ENCODE measurements at regions not wholly inside any gene's neighbourhood (a gene's known extent, or its start where the extent isn't known, plus 50 kb on each side); places are given as distances from the start of the nearest gene placed in this dataset.
"Not testable (repeated sequence)": the region's sequence is repeated elsewhere in the genome, so short reads cannot be mapped to it uniquely, and the experiment has no call there.

DNA sequence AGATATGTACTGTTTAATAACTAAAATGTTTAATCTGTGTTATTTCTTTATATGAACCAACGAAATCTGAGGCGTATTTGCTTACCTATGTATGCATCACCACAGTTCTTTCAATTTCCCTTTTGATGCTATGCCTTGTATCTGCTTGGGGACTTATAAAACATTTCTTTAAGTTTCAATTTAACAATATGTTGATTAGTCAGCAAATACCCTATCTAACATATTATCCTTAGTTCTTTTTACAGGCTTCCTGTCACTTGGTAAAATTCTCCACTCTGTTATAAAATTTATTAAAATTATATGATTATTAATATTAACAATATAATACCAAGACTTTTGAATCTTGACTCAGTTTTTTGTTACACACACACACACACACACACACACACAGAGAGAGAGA lies 174.3 kb downstream of the CPS1 start:
- DNase-seq (ENCODE audit: low read depth): no peak

GRCh38 chr2:210746826-210747225 lies 190.4 kb downstream of the CPS1 start:
- DNase-seq (ENCODE audit: low read depth): not testable (repeated sequence)

- DNase-seq (ENCODE audit: low read depth): no peak
These were observed 196.1 kb downstream of the CPS1 start for GRCh38 chr2:210752532-210752931.

GRCh38 chr2:210753386-210753785 lies 197.0 kb downstream of the CPS1 start:
- no peak for DNase-seq (ENCODE audit: low read depth)

DNA sequence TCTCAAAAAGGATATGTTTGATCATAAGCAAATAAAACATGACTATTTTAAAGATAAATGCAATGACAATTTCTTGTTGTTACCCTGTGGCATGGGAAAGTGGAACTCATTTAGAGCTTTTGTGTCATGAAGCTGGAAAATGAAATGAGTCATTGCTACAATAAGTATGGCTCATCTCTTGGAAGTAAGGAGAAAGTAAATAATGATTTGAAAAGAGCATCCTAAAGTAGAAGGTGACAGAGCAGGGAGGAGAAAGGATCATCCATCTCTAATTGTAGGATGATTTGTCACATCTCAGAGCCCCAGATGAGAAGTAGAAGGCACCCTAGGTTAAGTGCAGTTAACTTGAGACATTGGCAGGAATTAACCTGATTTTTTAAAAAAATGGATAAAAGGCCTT lies 200.5 kb downstream of the CPS1 start:
- no peak for DNase-seq (ENCODE audit: low read depth)

DNA sequence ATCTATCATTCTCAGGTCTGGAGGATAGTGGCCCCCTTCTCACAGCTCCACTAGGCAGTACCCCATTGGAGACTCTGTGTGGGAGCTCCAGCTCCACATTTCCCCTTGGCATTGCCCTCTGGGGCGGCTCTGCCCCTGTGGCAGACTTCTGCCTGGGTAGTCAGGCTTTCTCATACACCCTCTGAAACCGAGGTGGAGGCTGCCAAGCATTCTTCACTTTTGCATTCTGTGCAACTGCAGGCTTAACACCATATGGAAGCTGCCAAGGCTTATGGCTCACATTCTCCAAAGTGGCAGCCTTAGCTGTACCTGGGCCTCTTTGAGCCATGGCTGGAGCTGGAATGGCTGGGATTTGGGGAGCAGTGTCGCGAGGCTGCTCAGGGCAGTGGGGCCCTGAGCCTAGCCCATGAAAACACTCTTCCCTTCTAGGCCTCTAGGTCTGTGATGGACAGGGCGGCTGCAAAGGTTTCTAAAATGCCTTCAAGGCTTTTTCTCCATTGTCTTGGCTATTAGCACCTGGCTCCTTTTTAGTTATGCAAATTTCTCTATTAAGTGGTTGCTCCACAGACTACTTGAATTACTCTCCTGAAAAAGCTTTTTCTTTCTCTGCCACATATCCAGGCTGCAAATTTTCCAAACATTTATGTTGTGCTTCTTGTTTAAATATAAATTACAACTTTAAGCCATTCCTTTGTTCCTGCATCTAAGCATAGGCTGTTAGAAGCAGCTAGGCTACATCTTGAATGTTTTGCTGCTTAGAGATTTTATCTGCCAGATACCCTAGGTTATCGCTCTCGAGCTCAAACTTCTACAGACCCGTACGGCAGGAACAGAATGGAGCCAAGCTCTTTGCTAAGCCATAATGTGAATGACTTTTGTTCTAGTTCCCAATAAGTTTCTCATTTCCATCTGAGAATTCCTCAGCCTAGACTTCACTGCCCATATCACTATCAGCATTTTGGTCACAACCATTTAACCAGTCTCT lies 206.5 kb downstream of the CPS1 start:
- DNase-seq (ENCODE audit: low read depth): no peak

- no peak for DNase-seq (ENCODE audit: low read depth)
These were observed 212.0 kb downstream of the CPS1 start for GRCh38 chr2:210768329-210768910.

GRCh38 chr2:210776756-210777155 lies 220.4 kb downstream of the CPS1 start:
- no peak for DNase-seq (ENCODE audit: low read depth)

- no peak for DNase-seq (ENCODE audit: low read depth)
These were observed 225.8 kb downstream of the CPS1 start for GRCh38 chr2:210782222-210782621.

DNA sequence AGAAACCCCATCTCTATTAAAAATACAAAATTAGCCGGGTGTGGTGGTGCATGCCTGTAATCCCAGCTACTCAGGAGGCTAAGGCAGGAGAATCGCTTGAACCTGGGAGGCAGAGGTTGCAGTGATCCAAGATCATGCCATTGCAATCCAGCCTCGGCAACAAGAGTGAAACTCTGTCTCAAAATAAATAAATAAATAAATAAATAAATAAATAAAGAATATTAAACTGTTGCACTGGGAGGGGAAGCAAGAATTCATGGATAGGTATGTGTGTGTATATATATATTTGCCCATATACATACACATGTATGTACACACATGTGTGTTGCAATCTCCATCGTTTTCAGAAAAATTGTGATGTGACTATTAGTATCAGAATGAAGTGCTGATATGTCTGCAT lies 231.4 kb downstream of the CPS1 start:
- DNase-seq (ENCODE audit: low read depth): not testable (repeated sequence)

GRCh38 chr2:210792000-210792399 lies 235.6 kb downstream of the CPS1 start:
- DNase-seq (ENCODE audit: low read depth): no peak

- no peak for DNase-seq (ENCODE audit: low read depth)
These were observed 239.1 kb downstream of the CPS1 start for GRCh38 chr2:210795506-210795905.

DNA sequence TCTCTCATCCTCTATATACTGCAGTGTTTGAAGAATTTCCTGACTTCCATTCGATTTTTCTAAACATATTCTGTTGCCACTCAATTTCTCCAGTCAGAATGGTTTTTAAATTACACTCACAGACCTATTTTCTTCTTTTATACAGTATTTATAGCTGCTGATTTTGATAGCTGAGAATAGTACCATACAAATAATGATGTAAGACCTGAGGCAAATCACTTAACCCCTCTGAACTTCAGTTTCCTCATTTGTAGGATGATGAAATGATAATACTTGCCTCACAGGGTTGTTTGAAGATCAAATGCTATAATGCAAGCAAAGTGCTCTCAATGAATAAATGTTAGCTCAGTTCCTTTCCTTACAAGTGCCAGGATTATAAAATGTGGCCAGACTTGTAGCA lies 241.8 kb downstream of the CPS1 start:
- DNase-seq (ENCODE audit: low read depth): no peak

DNA sequence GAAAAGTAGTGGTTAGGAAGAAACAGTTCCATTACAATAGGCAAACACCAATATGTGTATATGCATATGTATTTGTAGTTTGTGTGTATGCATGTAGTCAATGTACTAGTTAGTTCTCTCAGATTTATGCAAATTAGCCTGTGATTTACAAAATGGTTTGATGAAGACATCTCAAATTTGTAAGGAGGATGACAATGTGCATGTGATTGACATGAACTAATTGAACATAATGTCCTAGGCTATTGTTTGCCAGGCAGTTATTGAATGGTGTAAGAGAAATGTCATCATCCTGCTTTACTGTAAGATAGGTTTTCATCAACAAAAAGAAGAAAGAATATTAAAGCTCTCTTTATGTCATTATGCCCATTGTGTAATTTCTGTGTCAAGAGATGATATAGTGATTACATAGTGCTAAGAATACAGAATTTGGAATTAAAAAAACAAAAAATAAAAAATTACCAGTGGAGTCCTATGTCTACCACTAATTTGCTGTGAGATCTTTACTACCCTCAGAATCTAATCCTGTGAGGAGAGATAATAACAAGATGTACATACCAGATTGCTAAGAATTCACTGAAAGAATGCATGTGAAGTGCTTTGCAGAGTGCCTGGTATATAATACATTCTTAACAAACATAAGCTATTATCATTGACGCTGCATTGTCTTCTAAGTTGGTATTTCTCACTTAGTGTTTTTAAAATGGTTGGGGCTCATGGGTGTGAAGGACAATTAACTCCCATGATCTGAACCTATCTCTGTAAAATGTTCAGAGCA lies 258.0 kb downstream of the CPS1 start:
- no peak for DNase-seq (ENCODE audit: low read depth)

- DNase-seq (ENCODE audit: low read depth): no peak
These were observed 260.4 kb downstream of the CPS1 start for GRCh38 chr2:210816769-210817168.

- DNase-seq (ENCODE audit: low read depth): no peak
These were observed 262.1 kb downstream of the CPS1 start for GRCh38 chr2:210818473-210818872.

DNA sequence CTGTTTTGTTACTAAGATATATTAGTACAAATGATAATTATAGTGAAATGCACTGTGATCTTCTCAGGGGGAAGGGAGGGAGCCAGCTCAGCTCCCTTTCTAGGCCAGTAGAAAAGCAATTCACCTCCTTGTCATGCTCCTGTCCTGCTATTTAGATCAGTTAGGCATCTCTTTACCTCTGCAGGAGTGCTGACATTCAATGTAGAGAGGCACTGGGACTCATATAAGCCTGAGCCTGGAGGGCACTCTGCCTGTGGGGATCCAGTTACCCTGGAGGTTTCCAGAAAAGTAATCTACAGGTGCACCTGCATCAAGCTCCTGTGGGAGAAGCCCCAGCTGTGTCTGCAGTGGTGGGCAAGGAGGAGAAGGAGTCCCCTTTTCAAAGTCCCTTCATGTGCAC lies 277.0 kb downstream of the CPS1 start:
- DNase-seq (ENCODE audit: low read depth): no peak

DNA sequence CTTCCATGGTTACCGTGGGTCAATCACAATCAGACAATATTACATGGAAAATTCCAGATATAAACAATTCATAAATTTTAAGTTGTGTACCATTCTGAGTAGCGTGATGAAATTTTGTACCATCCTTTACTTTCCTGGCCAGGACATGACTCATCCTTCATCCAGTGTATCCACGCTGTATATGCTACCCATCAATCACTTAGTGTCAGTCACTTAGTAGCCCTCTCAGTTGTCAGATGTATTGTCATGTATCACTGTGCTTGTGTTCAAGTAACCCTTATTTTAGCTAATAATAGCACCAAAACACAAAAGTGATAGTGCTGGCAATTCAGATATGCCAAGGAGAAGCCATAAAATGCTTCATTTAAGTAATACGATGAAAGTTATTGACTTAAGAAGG lies 282.6 kb downstream of the CPS1 start:
- no peak for DNase-seq (ENCODE audit: low read depth)

DNA sequence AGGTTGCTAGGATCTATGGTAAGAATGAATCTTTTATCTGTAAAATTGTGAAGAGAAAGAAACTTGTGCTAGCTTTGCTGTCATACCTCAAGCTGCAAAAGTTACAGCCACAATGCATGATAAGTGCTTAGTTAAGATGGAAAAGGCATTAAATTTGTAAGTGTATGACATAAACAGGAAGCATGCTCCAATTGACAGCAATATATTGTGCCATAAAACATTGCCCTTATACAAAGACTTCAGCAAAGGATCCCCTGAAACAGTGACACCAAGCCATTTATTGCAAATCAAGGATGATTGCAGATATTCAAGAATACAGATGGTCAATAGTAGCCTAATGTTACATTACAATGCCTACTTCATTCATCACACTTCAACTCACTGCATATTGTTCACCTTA lies 283.1 kb downstream of the CPS1 start:
- no peak for DNase-seq (ENCODE audit: low read depth)

GRCh38 chr2:210842896-210843295 lies 286.5 kb downstream of the CPS1 start:
- DNase-seq (ENCODE audit: low read depth): no peak

GRCh38 chr2:210844016-210844415 lies 287.6 kb downstream of the CPS1 start:
- DNase-seq (ENCODE audit: low read depth): no peak

- DNase-seq (ENCODE audit: low read depth): no peak
These were observed 302.9 kb downstream of the CPS1 start for GRCh38 chr2:210859314-210859713.

- DNase-seq (ENCODE audit: low read depth): no peak
These were observed 303.9 kb downstream of the CPS1 start for GRCh38 chr2:210860276-210860675.

Data from fibroblast of gingiva (primary cell).